NCI-H2107 treated with DMSO at 0.1 percent for 48 hours (cell line): ENCODE measurements at regions not wholly inside any gene's neighbourhood (a gene's known extent, or its start where the extent isn't known, plus 50 kb on each side); places are given as distances from the start of the nearest gene placed in this dataset.
"Not testable (repeated sequence)": the region's sequence is repeated elsewhere in the genome, so short reads cannot be mapped to it uniquely, and the experiment has no call there.

Experiments
- DNase-seq: peaks from one replicate; lab custom pipeline; 2025; ENCODE audit not compliant: unreplicated experiment; lab: John Stamatoyannopoulos, UW

DNA sequence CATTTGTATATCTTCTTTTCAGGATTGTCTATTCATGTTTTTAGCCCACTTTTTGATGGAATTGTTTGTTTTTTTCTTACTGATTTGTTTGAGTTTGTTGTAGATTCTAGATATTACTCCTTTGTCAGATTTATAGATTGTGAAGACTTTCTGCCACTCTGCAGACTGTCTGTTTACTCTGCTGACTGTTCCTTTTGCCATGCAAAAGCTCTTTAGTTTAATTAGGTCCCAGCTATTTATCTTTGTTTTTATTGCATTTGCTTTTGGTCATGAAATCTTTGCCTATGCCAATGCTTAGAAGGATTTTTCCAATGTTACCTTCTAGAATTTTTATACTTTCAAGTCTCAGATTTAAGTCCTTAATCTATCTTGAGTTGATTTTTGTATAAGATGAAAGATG, 564.0 kb upstream of the NECTIN3 start:
- DNase-seq, result not testable (repeated sequence)

DNA sequence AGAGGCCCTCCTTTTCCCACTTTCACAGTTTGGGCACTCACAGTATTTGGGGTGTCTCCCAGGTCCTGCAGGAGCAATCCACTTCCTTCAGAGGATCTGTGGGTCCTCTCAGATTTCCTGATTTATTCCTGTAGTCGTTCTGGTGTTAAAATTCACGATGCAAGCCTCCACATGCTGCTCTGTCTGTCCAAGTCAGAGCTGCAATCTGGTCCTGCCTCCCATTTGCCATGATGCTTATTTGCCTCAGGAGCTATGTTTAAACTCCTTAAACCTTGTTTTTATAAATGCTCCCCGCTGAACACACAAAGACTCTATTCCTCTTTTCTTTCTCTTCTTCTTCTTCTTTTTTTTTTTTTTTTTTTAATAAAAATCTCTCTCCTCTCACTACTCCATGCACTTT, 558.7 kb upstream of the NECTIN3 start:
- no peak for DNase-seq

DNA sequence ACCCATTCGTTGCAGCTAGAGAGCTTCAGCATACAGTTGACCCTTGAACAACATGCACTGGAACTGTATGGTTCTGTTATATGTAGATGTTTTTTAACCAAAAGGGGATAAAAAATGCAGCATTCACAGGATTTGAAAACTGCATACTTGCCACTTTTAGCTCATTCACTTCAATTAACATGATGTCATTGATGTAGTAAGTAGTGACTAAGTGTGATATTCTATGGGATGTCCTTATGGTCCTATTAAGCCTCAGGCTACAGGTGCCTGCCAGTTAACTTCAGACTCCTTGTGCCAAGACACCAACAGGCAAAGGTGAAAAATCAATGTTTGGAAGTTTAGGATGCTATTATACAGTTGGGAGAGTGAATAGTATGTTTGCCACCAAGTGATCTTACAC, 553.6 kb upstream of the NECTIN3 start:
- DNase-seq, result no peak

DNA sequence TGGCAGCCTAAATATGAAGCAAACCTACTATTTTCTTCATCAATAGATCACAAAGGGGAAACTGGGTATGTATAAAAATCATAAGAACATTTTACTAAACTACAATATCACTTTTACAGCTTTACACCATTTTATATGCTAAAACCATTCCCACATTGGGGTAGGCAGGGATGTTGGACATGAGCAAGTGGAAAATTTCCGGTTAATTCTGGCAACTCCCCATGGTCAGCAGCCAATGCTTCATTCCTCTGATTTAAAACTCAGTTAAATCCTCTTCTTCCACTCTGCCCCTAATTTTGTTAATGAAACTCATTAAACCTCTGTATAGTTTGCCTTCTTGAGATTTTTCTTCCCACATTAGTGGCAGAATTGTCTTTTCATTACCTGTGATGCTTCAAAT, 552.5 kb upstream of the NECTIN3 start:
- DNase-seq, result no peak

DNA sequence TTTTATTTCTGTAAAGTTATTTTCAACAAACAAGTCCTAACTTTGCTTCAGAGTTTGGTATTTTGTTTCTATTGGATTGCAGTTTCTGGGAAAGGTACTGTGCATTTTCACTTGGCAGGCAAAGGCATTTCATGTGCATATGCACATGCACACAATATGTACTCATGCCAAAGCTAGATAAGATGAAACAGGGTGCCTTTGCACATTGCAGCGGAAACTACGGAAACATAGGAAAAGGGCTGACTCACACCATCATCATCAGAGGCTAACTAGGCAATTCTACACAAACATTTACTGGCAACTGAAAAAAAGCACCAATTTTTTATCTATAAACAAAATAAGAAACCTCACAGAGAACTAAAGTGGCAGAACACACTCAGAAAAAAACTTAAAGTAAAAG, 550.6 kb upstream of the NECTIN3 start:
- DNase-seq, result no peak

DNA sequence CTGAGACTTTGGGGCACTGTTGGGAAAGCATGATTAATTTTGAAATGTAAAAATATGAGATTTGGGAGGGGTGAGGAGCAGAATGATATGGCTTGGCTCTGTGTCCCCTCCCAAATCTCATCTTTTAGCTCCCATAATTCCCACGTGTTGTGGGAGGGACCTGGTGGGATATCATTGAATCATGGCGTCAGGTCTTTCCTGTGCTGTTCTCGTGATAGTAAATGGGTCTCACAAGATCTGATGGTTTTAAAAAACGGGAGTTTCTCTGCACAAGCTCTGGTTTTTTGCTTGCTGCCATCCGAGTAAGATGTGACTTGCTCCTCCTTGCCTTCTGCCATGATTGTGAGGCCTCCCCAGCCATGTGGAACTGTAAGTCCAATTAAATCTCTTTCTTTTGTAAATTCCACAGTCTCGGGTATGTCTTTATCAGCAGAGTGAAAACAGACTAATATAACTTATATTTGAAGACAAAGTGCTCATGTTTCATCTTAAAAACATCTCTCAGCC, 546.0 kb upstream of the NECTIN3 start:
- not testable (repeated sequence) for DNase-seq

DNA sequence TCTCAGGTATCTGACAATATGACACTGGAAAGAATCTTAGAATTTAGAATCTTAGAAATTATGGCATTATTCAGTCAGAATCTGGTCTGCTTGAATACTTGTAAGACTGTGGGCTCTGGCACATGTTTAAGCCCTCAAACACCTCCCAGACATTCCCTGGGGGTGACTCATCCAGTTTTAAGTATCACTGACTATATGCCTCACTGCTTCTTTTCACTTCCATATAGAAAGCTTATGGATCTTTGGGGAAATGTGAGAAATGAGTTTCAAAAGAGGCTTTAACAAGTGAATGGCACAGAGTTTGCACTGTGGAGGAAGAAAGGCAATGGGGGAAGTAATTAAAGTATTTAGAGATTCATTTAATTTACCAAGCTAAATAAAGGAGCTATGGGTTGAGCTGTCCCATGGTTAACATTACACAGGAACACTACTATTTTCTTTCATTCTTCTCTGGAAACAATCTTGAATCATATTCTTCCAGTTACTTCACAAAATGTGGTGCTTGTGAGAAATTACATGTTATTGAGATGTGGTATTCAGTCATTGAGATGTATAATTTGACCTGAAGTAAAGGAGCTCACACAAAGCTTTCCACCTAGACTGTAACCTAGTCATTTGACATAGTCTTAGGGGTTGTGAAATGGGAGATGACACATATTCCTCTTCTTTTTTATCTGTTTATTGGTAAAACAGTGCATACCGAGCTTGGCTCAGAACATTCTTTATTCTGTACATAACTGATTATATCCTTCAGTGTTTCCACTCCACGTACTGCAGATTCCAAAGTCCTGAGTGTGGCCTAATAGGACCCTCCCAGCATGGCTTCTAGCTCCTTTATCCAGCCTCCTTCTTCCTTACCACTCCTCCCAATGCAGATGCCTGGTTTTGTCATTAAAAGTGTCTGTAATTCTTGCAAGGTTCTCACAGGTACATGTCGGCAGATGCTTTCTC, 544.6 kb upstream of the NECTIN3 start:
- DNase-seq, result no peak

DNA sequence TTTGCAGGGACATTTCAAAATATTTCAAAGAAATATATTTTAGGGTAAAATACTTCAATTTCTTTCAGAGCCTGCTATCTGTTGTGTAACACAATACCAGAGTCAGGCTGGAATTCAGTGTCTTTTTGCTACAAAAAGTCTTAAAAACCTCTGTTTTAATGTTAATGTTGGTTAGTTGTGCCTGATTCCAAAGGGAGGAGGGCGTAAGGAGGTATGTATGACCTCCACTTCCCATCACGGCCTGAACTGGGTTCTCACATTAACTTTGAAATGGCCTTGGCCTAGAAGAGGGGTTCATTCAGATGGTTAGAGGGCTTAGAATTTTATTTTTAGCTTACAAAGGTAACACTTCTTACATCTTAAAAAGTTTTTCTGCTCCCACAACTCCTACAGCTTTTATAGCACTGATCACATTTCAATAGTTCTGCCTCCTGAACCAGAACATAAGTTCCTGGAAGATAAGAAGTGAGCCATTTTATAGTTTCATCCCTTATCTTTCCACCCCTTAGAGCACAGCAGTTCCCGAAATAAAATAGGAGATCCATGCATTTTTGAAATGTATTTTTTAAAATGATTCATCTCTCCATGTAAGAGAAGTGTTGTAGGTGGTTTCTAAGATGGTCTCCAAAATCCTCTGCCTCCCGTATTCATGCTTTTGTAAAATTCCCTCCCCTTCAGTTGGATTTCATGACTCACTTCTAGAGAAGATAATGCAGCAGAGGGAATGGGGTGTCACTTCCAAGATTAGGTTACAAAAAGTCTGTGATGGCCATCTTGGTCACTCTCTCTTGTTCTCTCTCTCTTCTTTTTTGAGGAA, 543.1 kb upstream of the NECTIN3 start:
- DNase-seq, result no peak

DNA sequence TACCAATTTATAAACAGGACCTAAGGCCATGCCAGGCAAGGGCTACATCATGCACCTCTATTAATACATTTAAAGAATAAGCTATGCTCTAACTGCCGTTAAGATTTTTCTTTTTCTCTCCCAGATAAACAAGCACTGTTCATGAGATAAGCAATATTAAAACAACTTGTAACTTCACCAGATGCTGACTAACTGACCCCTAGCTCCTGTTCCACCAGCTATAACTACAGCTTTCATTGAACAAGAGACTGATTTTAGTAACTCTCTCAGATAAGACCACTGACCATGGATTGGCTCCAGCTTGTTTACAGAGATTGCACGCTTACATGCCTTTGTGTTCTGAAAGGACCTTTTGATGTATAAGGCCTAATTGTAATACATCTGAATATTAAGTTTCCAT, 540.7 kb upstream of the NECTIN3 start:
- no peak for DNase-seq

DNA sequence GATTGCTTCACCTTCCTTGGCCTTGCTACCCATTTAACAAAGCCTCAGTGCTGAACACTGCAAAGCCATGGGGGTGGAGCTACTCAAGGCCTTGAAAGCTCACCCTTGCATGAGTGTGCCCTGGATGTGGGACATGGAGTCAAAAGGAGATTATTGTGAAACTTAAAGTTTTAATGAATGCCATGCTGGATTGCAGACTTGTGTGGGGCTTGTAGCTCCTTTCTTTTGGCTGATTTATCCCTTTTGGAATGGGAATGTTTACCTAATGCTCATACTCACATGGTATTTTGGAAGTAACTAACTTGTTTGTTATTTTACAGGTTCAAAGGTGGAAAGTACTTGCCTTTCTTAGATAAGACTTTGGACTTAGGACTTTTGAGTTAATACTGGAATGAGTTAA, 538.5 kb upstream of the NECTIN3 start:
- DNase-seq, result no peak

DNA sequence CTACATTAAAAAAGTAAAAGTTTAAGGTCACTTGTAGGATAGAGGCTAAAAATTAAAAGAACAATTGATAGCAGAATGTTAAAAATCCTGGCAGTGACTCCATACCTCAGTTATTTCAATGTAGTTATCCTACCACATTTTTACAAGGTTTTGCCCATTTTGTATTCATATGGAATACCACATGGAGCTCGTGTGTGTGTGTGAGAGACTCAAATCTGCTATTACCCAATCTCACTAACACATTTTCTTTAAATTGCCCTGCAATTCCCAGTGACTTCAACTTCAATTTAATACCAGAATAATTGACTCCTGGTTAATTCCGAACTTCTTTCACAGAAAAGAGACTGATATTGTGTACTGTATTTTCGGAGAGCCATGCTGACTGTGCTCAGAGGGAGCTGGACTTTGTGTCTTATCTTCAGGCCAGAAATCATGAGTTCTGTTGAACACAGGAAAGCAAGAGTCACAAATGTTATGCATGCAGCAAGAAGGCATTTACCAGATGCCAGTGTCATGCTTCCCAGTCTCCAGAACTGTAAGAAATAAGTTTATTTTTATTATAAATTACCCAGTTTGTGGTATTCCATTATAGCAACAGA, 529.0 kb upstream of the NECTIN3 start:
- no peak for DNase-seq

DNA sequence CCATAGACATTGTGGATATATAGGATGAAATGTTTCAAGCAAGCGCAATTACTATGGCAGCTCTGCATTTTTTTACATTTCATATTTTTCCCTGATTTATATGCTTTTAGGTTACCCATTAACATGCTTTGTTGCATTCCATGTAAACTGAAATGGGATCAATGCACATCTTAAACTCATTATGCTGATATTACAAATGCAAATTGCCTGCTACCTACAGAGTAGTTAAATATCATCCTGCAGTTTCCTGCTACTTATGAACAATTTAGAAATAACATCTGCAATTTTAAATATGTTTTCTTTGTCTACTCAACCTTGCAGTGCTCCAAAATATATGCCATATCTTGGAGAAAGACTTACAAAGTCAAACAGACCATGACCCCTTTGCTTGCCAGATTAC, 526.9 kb upstream of the NECTIN3 start:
- DNase-seq, result no peak

DNA sequence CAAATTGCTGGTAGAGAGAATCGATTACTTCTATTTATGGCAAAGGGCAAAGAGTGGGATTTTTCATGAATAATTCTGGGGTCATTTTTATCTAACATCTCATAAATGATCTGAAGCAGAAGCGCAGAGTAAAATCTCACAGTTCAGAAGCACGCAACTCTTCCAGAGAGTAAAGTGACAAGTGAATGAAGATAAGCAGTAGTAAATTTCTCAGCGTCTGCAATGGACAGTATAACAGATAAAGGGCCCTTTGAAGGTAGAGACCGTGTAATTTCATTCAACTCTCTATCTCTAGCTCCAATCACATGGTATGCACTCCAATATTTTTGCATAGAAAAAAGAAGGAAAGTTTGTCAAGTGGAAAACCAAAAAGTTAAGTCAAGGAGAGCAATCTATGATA, 521.1 kb upstream of the NECTIN3 start:
- no peak for DNase-seq

DNA sequence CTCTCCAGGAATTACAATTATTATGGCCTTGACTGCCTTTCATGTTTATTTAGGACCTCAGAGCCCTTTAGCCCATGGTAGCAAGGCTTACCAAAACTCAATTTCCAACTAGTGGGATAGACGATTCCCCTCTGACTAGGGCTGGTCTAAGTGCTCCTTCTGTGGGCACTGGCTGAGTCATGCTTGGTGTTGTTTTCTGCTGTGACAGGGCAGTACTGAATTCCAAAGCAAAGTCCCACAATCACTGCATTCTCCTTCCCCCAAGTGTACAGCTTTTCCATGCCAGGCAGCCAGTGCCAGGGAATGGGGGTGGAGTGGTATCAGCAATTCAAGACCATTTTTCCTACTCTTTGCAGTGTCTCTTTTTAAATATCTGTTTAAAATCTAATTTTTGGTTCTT, 509.0 kb upstream of the NECTIN3 start:
- DNase-seq, result no peak

DNA sequence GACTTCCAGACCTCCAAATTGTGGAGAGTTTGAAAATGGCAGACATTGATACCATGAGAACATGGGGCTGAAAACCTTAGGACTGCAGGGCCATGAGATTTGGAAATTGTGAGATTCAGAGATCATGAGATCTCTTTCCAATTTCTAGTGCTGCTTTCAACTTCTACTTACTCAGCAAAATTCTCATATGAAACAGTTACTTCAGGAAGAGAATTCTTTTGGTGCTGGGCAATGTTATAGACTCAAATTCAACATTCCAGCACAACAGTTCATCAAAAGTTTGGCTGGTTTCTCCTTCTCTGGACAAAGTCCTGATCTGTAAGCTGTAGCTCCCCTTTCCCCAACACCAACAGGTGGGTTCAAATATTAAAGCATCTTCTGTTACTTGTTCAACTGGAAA, 506.9 kb upstream of the NECTIN3 start:
- DNase-seq, result no peak

DNA sequence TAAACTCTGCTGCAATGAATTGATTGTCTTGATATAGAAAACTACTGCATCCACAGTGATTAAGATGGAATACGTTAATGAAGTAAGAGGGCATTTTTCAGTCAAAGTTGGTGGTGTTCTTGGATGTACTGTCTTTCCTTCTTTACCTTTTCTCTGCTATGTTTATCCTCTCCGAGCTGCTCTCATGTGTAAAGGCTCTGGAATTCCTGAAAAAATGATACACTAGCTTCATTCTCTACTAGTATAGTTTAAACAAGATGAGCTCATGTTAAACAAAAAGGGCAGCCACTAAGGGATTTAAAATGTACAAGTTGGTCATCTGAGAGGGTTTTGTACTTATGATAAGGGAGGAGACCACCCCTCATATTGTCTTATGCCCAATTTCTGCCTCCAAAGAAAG, 504.6 kb upstream of the NECTIN3 start:
- DNase-seq, result no peak

DNA sequence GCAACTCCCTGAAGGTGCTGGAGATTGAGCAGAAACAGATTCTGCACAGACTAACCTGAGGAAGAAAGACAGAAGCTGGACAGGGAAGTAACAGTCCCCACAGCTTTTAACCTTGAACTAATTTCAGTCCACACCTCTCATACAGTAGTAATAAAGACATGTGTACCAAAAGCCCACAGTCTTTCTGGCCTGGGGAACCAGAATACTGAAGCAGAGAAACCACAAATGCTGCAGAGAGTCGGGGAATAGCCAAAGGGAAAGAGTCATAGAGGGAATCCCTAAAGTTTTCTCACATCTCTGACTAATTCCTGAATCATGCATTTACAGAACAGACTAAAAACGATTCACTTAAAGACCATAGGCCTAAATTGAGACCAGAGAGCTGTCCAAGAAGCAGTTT, 503.4 kb upstream of the NECTIN3 start:
- no peak for DNase-seq

DNA sequence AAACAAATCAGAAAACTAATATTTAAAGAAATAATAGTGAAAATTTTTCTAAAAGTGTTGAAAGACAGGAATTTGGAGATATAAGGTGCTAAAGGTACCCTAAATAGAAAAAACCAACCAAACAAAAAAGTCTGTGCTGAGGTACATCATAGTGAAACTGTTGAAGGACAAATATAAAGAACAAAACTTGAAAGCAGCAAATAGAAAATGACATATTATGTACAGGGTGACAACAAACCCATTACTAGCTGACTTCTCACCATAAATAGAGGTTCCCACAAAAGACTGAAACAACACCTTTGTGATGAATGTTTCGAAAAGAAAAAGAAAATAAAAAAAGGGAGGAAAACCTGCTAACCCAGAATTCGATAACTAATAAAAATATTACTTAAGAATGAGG, 502.5 kb upstream of the NECTIN3 start:
- DNase-seq, result no peak

DNA sequence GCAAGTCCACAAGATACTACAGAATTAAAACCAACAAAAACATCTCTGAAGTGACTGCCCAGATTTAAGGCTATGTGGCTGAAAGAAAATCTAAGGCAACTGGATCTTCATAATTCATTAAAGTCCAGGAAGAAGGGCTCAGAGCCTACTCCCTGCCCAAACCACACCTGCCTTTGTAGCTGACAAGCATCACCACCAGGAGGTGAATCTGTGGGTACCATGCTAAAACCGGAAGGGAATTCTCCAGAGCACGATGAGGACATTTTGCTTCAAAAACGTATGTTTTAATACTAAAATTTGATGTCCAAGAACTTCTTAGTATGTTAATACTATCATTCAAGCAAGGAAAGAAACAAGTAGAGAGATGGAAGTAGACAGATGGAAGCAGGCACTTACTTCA, 495.9 kb upstream of the NECTIN3 start:
- no peak for DNase-seq

DNA sequence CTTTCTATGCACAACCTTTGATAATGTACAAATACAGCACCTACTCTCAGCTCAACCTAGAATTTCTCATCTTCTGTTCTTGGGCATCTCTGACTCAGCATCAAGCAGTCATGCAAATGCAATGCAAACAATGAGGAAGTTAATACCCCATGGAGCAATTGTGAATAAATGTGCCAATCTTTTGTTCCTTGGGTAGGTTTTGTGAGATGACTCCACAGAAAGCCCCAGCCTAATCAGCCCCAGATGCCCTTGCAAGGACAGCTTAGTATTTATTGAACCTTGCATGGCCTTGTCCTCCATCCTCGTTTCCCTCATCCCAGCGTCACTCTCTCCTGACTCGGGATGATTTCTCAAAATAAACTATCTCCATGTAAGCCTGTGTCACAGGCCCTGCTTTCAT, 494.7 kb upstream of the NECTIN3 start:
- no peak for DNase-seq

DNA sequence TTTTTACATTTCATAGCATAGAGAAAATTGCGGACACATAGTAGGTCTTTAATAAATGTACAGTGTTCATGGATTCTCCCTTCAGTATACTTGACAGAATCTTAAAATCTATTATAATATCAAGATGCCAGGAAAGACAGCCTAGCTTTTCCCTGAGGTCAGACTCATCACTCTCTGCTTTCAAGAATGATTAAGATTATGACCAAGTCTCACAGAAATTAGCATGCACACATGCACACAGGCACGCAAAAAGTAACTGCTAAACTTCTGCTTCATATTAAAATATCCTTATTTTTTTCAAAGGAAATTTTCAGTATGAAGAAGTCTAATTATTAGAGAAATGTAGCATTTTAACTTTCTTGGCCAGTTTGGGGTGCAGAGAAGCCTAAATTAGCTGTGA, 493.8 kb upstream of the NECTIN3 start:
- DNase-seq, result no peak
